Pancreas (tissue), 10 donors: ENCODE measurements at regions not wholly inside any gene's neighbourhood (a gene's known extent, or its start where the extent isn't known, plus 50 kb on each side); places are given as distances from the start of the nearest gene placed in this dataset.

ENCODE experiments used
- ATAC-seq, 4 donors: fragments of 200-7000 bp; cut with Tn5 transposase; one replicate each; pipeline versions ENCODE4 v1.8.0 to v1.9.1; 2020; ENCODE audit warnings: mild to moderate bottlenecking in 4 of 4, moderate library complexity in 4 of 4
- DNase-seq, 6 donors: peaks; one replicate each; pipeline ENCODE4 v3.0.0-alpha.2; 2020
- FAIRE-seq: peaks from 2 replicates; lab custom pipeline; 2012; peaks lifted over from hg19 to GRCh38; lab: Jason Lieb, UNC
- H3K27ac ChIP-seq, 4 donors: fragments of 200-600 bp; sonication (generic); 1 replicate in 3 of 4; 2 replicates in 1 of 4; pipeline versions ENCODE4 v1.5.0 to v1.8.0; 2020
- H3K27me3 ChIP-seq, 4 donors: fragments of 200-600 bp; one replicate each; pipeline ENCODE4 v1.8.0; 2021
- H3K36me3 ChIP-seq, 3 donors: fragments of 200-600 bp; sonication (generic) in 1 of 3; one replicate each; pipeline versions ENCODE4 v1.5.0 to v1.8.0; 2020 to 2021
- H3K4me1 ChIP-seq, 3 donors: fragments of 200-600 bp; one replicate each; pipeline ENCODE4 v1.8.0; 2021
- H3K4me3 ChIP-seq, 4 donors: fragments of 200-600 bp; sonication (generic) in 2 of 4; one replicate each; pipeline versions ENCODE4 v1.5.0 to v1.8.0; 2020 to 2021
- H3K9me3 ChIP-seq, 4 donors: fragments of 200-600 bp; one replicate each; pipeline ENCODE4 v1.8.0; 2021
- CTCF ChIP-seq, 4 donors: fragments of 200-600 bp; sonication (generic) in 3 of 4; IDR thresholded peaks; one replicate each; pipeline versions ENCODE4 v1.5.0 to v1.8.0; 2021; ENCODE audit warnings: antibody characterized with exemption in 4 of 4
- WGBS, 2 donors: extraction: QIAGEN DNeasy Blood & Tissue Kit; methylation state at CpG; one replicate each; pipeline ENCODE4 v1.1.7; 2013; 5-methylcytosine and 5-hydroxymethylcytosine counted together
- intact Hi-C, 3 donors: fragments of 100-400 bp; cut with DNase I; formaldehyde crosslinking; loops; one replicate each; pipeline versions ENCODE4 v1.11.1 to v1.14.2; 2022
- donor health status: healthy with polysubstance abuse.
- donor health status: DM: no; HTN: no; CAD: no; lungs with moderate emphysema.
- donor health status: DM: no; HTN: no; CAD: no.
- donor health status: control.
- donor health status: control.
- donor health status: Bipolar disorder and iron deficiency.
- donor health status: DM: yes; HTN: yes; CAD: no.
- donor health status: DM: no; HTN: no; CAD: no.
- donor health status: DM: no; HTN: no; CAD: no.
- donor health status: DM: yes; HTN: yes; CAD: no.

- H3K27me3 ChIP-seq: no peaks in the 10 kb centered on the region
- no peaks in the 10 kb centered on the region for H3K9me3 ChIP-seq
- DNase-seq: no peak
- WGBS, 2 donors: 84 to 85% methylated on average over 3 of the region's 3 CpGs
- intact Hi-C loops: no loop called here
- no peaks in the 10 kb centered on the region for H3K36me3 ChIP-seq
- FAIRE-seq: no peak
- no peak for ATAC-seq
- H3K4me3 ChIP-seq: no peak overlapping the region
- H3K27ac ChIP-seq: no peak overlapping the region
- H3K4me1 ChIP-seq: no peaks in the 10 kb centered on the region
- no peak for TF ChIP-seq CTCF (IDR thresholded peaks at IDR 0.05)
Observed at GRCh38 chr1:177801790-177802189, 168.1 kb downstream of the SEC16B start.

GRCh38 chr1:177800400-177801088 is 169.3 kb downstream of the SEC16B start:
- FAIRE-seq: no peak
- WGBS, 2 donors: 22 to 54% methylated on average over 1 of the region's 1 CpG
- no peak for DNase-seq
- no peak for TF ChIP-seq CTCF (IDR thresholded peaks at IDR 0.05)
- H3K4me1 ChIP-seq: no peaks in the 10 kb centered on the region
- H3K9me3 ChIP-seq: no peaks in the 10 kb centered on the region
- H3K27me3 ChIP-seq: no peaks in the 10 kb centered on the region
- intact Hi-C loops: no loop called here
- no peak for ATAC-seq
- H3K27ac ChIP-seq: no peak overlapping the region
- H3K36me3 ChIP-seq: no peaks in the 10 kb centered on the region
- no peak overlapping the region for H3K4me3 ChIP-seq

- no peak for TF ChIP-seq CTCF (IDR thresholded peaks at IDR 0.05)
- no peaks in the 10 kb centered on the region for H3K27me3 ChIP-seq
- H3K36me3 ChIP-seq: no peaks in the 10 kb centered on the region
- WGBS, 2 donors: 81 to 91% methylated on average over 4 of the region's 4 CpGs
- DNase-seq (no peak), ATAC-seq (no peak), FAIRE-seq (no peak)
- no peaks in the 10 kb centered on the region for H3K9me3 ChIP-seq
- intact Hi-C loops: no loop called here
- H3K4me3 ChIP-seq: no peak overlapping the region
- H3K27ac ChIP-seq: no peak overlapping the region
- H3K4me1 ChIP-seq: no peaks in the 10 kb centered on the region
Observed at GRCh38 chr1:177799746-177800145, 170.1 kb downstream of the SEC16B start.

- no peaks in the 10 kb centered on the region for H3K9me3 ChIP-seq
- no peak for TF ChIP-seq CTCF (IDR thresholded peaks at IDR 0.05)
- 75 to 78% methylated on average over 3 of the region's 3 CpGs for WGBS, 2 donors
Observed at GRCh38 chr1:177798614-177799013, 171.2 kb downstream of the SEC16B start.

GRCh38 chr1:177796561-177796960 is 173.3 kb downstream of the SEC16B start:
- ATAC-seq (no peak), FAIRE-seq (no peak), DNase-seq (no peak)
- WGBS, 2 donors: 84 to 92% methylated on average over 2 of the region's 2 CpGs
- Histone ChIP-seq H3K36me3 (no peaks in the 10 kb centered on the region), H3K27ac (no peak overlapping the region), H3K27me3 (no peaks in the 10 kb centered on the region), H3K4me3 (no peak overlapping the region), H3K9me3 (no peaks in the 10 kb centered on the region), H3K4me1 (no peaks in the 10 kb centered on the region)
- intact Hi-C loops: no loop called here
- TF ChIP-seq CTCF (IDR thresholded peaks at IDR 0.05): no peak

More at GRCh38 chr1:177798614-177799013, 171.2 kb downstream of the SEC16B start:
- no peaks in the 10 kb centered on the region for H3K27me3 ChIP-seq
- H3K4me1 ChIP-seq: no peaks in the 10 kb centered on the region
- DNase-seq: no peak
- H3K4me3 ChIP-seq: no peak overlapping the region
- no peak for ATAC-seq
- no peak for FAIRE-seq
- H3K36me3 ChIP-seq: no peaks in the 10 kb centered on the region
- H3K27ac ChIP-seq: no peak overlapping the region
- intact Hi-C loops: no loop called here
